Spleen (tissue), 7 donors: ENCODE measurements at regions not wholly inside any gene's neighbourhood (a gene's known extent, or its start where the extent isn't known, plus 50 kb on each side); places are given as distances from the start of the nearest gene placed in this dataset.

Source experiments
- POLR2A ChIP-seq, 3 donors: fragments of 450-650 bp; IDR thresholded peaks; one replicate each; pipeline ENCODE4 v1.5.1; 2017; ENCODE audit warnings: antibody characterized with exemption in 3 of 3, mild to moderate bottlenecking in 1 of 3
- TF ChIP-seq, protein P1 (sequence below), 11 experiments: fragments of 200-600 bp in 7 of 11; fragments of 450-650 bp in 4 of 11; sonication (generic) in 4 of 11; IDR thresholded peaks in 8 of 11; conservative IDR thresholded peaks in 3 of 11; 1 replicate in 7 of 11; 2 replicates in 4 of 11; pipeline versions ENCODE4 v1.4.0 to v1.8.0; 2016 to 2021; ENCODE audit warnings: antibody characterized with exemption in 11 of 11, inconsistent platforms in 4 of 11, mild to moderate bottlenecking in 1 of 11
- donor health status: DM: no; HTN: no; CAD: no; lungs with moderate emphysema.
- donor health status: DM: no; HTN: no; CAD: no.
- donor health status: DM: no; HTN: no; CAD: no.

DNA sequence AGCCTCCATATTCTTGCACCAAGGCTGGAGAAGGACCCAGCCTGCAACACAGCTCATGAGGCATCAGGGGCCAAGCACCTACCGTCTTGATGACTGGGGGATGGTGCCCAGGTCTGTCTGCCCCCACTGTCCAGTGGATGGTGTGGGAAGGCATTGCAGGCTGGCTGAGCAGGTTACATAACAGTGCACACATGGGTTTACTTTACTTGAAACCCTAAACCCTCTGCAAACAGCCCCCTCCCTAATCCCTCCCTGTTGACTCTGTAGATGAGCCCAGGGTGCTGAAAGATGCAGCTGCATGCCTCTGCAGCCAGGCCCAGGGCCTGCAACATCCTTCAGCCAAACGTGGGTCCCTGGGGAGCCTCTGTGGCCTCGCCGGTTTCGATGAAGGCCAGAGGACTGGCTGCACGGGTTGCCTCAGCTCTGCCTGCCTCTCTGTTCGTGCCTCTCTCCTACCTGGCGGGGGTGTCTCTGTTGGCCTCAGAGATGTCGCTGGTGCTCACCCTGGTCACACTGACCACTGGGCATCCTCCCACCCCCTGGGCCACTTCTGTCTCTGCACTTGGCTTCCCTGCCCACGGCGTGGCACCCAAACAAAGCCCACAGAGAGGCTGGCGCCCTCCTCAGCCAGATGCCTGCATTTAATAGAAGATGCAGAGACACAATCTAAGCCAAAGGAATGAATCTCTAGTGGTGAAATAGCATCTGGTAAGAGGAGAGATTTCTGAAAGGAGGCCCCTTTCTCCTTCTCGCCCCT lies 95.1 kb downstream of the METRNL start:
- TF ChIP-seq, protein P1, sequence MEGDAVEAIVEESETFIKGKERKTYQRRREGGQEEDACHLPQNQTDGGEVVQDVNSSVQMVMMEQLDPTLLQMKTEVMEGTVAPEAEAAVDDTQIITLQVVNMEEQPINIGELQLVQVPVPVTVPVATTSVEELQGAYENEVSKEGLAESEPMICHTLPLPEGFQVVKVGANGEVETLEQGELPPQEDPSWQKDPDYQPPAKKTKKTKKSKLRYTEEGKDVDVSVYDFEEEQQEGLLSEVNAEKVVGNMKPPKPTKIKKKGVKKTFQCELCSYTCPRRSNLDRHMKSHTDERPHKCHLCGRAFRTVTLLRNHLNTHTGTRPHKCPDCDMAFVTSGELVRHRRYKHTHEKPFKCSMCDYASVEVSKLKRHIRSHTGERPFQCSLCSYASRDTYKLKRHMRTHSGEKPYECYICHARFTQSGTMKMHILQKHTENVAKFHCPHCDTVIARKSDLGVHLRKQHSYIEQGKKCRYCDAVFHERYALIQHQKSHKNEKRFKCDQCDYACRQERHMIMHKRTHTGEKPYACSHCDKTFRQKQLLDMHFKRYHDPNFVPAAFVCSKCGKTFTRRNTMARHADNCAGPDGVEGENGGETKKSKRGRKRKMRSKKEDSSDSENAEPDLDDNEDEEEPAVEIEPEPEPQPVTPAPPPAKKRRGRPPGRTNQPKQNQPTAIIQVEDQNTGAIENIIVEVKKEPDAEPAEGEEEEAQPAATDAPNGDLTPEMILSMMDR (IDR thresholded peaks at IDR 0.05 in 8 of 11, conservative IDR thresholded peaks at IDR 0.05 in 3 of 11), result no peak
- TF ChIP-seq POLR2A (IDR thresholded peaks at IDR 0.05), result no peak
